Occipital lobe (tissue), 1 donor: ENCODE measurements at regions not wholly inside any gene's neighbourhood (a gene's known extent, or its start where the extent isn't known, plus 50 kb on each side); places are given as distances from the start of the nearest gene placed in this dataset.
"Not testable (repeated sequence)": the region's sequence is repeated elsewhere in the genome, so short reads cannot be mapped to it uniquely, and the experiment has no call there.

Experiments used
- DNase-seq: peaks from one replicate; lab custom pipeline; 2025; lab: John Stamatoyannopoulos, UW

- DNase-seq: no peak
Measured at GRCh38 chr3:34864011-34864410, 775.3 kb upstream of the ARPP21 start.

- DNase-seq: no peak
Measured at GRCh38 chr3:34865346-34865745, 774.0 kb upstream of the ARPP21 start.

- no peak for DNase-seq
Measured at GRCh38 chr3:34868935-34869334, 770.4 kb upstream of the ARPP21 start.

- no peak for DNase-seq
Measured at GRCh38 chr3:34869696-34870095, 769.6 kb upstream of the ARPP21 start.

- no peak for DNase-seq
Measured at GRCh38 chr3:34872406-34872805, 766.9 kb upstream of the ARPP21 start.

- no peak for DNase-seq
Measured at GRCh38 chr3:34876997-34877396, 762.3 kb upstream of the ARPP21 start.

GRCh38 chr3:34878488-34878887, 760.8 kb upstream of the ARPP21 start:
- DNase-seq: no peak

GRCh38 chr3:34881026-34881425, 758.3 kb upstream of the ARPP21 start:
- DNase-seq: no peak

GRCh38 chr3:34882764-34883163, 756.6 kb upstream of the ARPP21 start:
- no peak for DNase-seq

GRCh38 chr3:34884007-34884406, 755.3 kb upstream of the ARPP21 start:
- DNase-seq: no peak

GRCh38 chr3:34886443-34886842, 752.9 kb upstream of the ARPP21 start:
- no peak for DNase-seq

- DNase-seq: no peak
Measured at GRCh38 chr3:34889641-34890040, 749.7 kb upstream of the ARPP21 start.

- DNase-seq: no peak
Measured at GRCh38 chr3:34890247-34890646, 749.1 kb upstream of the ARPP21 start.

- DNase-seq: no peak
Measured at GRCh38 chr3:34891941-34892340, 747.4 kb upstream of the ARPP21 start.

GRCh38 chr3:34895841-34896240, 743.5 kb upstream of the ARPP21 start:
- DNase-seq: no peak

GRCh38 chr3:34909679-34910078, 729.6 kb upstream of the ARPP21 start:
- DNase-seq: not testable (repeated sequence)

GRCh38 chr3:34919025-34919424, 720.3 kb upstream of the ARPP21 start:
- DNase-seq: no peak

- DNase-seq: no peak
Measured at GRCh38 chr3:34920806-34921205, 718.5 kb upstream of the ARPP21 start.

GRCh38 chr3:34924961-34925360, 714.4 kb upstream of the ARPP21 start:
- DNase-seq: no peak

- DNase-seq: no peak
Measured at GRCh38 chr3:34925851-34926250, 713.5 kb upstream of the ARPP21 start.

GRCh38 chr3:34929036-34929435, 710.3 kb upstream of the ARPP21 start:
- no peak for DNase-seq

- no peak for DNase-seq
Measured at GRCh38 chr3:34934660-34935059, 704.7 kb upstream of the ARPP21 start.

- no peak for DNase-seq
Measured at GRCh38 chr3:34938784-34939183, 700.5 kb upstream of the ARPP21 start.

GRCh38 chr3:34942256-34942655, 697.1 kb upstream of the ARPP21 start:
- no peak for DNase-seq

- no peak for DNase-seq
Measured at GRCh38 chr3:34947834-34948233, 691.5 kb upstream of the ARPP21 start.
